Body of pancreas (tissue), 4 donors: ENCODE measurements at regions not wholly inside any gene's neighbourhood (a gene's known extent, or its start where the extent isn't known, plus 50 kb on each side); places are given as distances from the start of the nearest gene placed in this dataset.
"Not testable (repeated sequence)": the region's sequence is repeated elsewhere in the genome, so short reads cannot be mapped to it uniquely, and the experiment has no call there.

Source experiments
- ATAC-seq: fragments of 150-250 bp; one replicate; pipeline ENCODE4 v1.9.1; 2016
- DNase-seq, 4 donors: peaks; one replicate each; pipeline ENCODE4 v3.0.0-alpha.2; 2019
- H3K27ac ChIP-seq, 4 donors: fragments of 200-600 bp; sonication (generic); 1 replicate in 3 of 4; 2 replicates in 1 of 4; pipeline versions ENCODE4 v1.5.1 to v1.6.1; 2016 to 2019; ENCODE audit warnings: mild to moderate bottlenecking in 1 of 4, mixed read lengths in 1 of 4, moderate library complexity in 1 of 4
- H3K27me3 ChIP-seq, 2 donors: fragments of 200-600 bp; sonication (generic); one replicate each; pipeline ENCODE4 v1.6.0; 2016; ENCODE audit warnings: mild to moderate bottlenecking in 1 of 2
- H3K36me3 ChIP-seq, 2 donors: fragments of 200-600 bp; sonication (generic); replicated peaks in 1 of 2; 2 replicates each; pipeline ENCODE4 v1.5.1; 2016; ENCODE audit warnings: low read depth in 2 of 2; ENCODE audit not compliant: insufficient read depth in 1 of 2
- H3K4me1 ChIP-seq: fragments of 200-600 bp; sonication (generic); one replicate; pipeline ENCODE4 v1.6.0; 2016
- H3K4me3 ChIP-seq, 2 donors: fragments of 200-600 bp; sonication (generic); 1 replicate in 1 of 2; 2 replicates in 1 of 2; pipeline ENCODE4 v1.5.1; 2016 to 2019
- H3K9me3 ChIP-seq, 3 donors: fragments of 200-600 bp; sonication (generic); 1 replicate in 2 of 3; 2 replicates in 1 of 3; pipeline ENCODE4 v1.5.1; 2016
- WGBS, 2 donors: methylation state at CpG; one replicate each; pipeline ENCODE4 v1.1.5; 2017; 5-methylcytosine and 5-hydroxymethylcytosine counted together
- intact Hi-C: fragments of 100-400 bp; cut with DNase I; formaldehyde crosslinking; loops from one replicate; pipeline ENCODE4 v1.15.1; 2023

- ATAC-seq = not testable (repeated sequence)
Observed at GRCh38 chr16:15192813-15193212, 98.7 kb upstream of the RRN3 start.

GRCh38 chr16:15192197-15192596 lies 98.1 kb upstream of the RRN3 start:
- 39 to 40% methylated on average over 1 to 2 of the region's 2 CpGs for WGBS, 2 donors
- DNase-seq, H3K4me1 ChIP-seq, ATAC-seq, H3K36me3 ChIP-seq, intact Hi-C loops, H3K27me3 ChIP-seq, H3K9me3 ChIP-seq, H3K4me3 ChIP-seq, H3K27ac ChIP-seq: not testable (repeated sequence)

More at GRCh38 chr16:15192813-15193212, 98.7 kb upstream of the RRN3 start:
- H3K36me3 ChIP-seq, H3K27ac ChIP-seq, intact Hi-C loops, DNase-seq, H3K27me3 ChIP-seq, H3K4me3 ChIP-seq, H3K9me3 ChIP-seq, H3K4me1 ChIP-seq: not testable (repeated sequence)
- 11 to 17% methylated on average over 2 of the region's 2 CpGs for WGBS, 2 donors

- H3K9me3 ChIP-seq, H3K27me3 ChIP-seq, H3K36me3 ChIP-seq, DNase-seq, H3K4me3 ChIP-seq, H3K4me1 ChIP-seq, ATAC-seq, H3K27ac ChIP-seq, intact Hi-C loops: not testable (repeated sequence)
- whole genome bisulfite sequencing, 2 donors = no CpG with 5 or more reads among the region's 2 CpGs
Observed at GRCh38 chr16:15189478-15189877, 95.4 kb upstream of the RRN3 start.
